Breast epithelium (tissue), 4 donors: ENCODE measurements at regions not wholly inside any gene's neighbourhood (a gene's known extent, or its start where the extent isn't known, plus 50 kb on each side); places are given as distances from the start of the nearest gene placed in this dataset.

ENCODE experiments used
- DNase-seq, 2 donors: peaks; one replicate each; pipeline ENCODE4 v3.0.0-alpha.2; 2019; ENCODE audit warnings: low spot score in 2 of 2
- H3K27ac ChIP-seq, 2 donors: fragments of 200-600 bp; sonication (generic) in 1 of 2; one replicate each; pipeline ENCODE4 v1.5.1; 2016 to 2019; ENCODE audit warnings: mild to moderate bottlenecking in 1 of 2
- H3K27me3 ChIP-seq, 2 donors: fragments of 200-600 bp; sonication (generic) in 1 of 2; one replicate each; pipeline versions ENCODE4 v1.5.1 to v1.6.0; 2017 to 2019; ENCODE audit warnings: control low read depth in 1 of 2, mild to moderate bottlenecking in 1 of 2
- H3K36me3 ChIP-seq: fragments of 200-600 bp; one replicate; pipeline ENCODE4 v1.5.1; 2019
- H3K4me1 ChIP-seq, 2 donors: fragments of 200-600 bp; sonication (generic); one replicate each; pipeline ENCODE4 v1.5.1; 2016 to 2019; ENCODE audit warnings: control low read depth in 1 of 2
- H3K4me3 ChIP-seq, 3 donors: fragments of 200-600 bp; sonication (generic); 1 replicate in 2 of 3; 2 replicates in 1 of 3; pipeline ENCODE4 v1.5.1; 2016 to 2019; ENCODE audit warnings: mild to moderate bottlenecking in 3 of 3, moderate library complexity in 2 of 3
- H3K9me3 ChIP-seq, 2 donors: fragments of 200-600 bp; sonication (generic) in 1 of 2; one replicate each; pipeline ENCODE4 v1.5.1; 2016 to 2019; ENCODE audit warnings: control low read depth in 1 of 2
- CTCF ChIP-seq, 3 donors: fragments of 450-650 bp; IDR thresholded peaks; one replicate each; pipeline ENCODE4 v1.5.1; 2016 to 2017; ENCODE audit warnings: antibody characterized with exemption in 3 of 3, mild to moderate bottlenecking in 3 of 3, moderate library complexity in 3 of 3
- POLR2A ChIP-seq: fragments of 450-650 bp; IDR thresholded peaks from one replicate; pipeline ENCODE4 v1.6.1; 2016; ENCODE audit warnings: antibody characterized with exemption, mild to moderate bottlenecking, moderate library complexity
- POLR2AphosphoS5 ChIP-seq, 3 donors: sonication (generic); formaldehyde crosslinking; IDR thresholded peaks; one replicate each; pipeline ENCODE4 v1.6.1; 2017; ENCODE audit warnings: antibody characterized with exemption in 3 of 3
- intact Hi-C: fragments of 100-400 bp; cut with DNase I; formaldehyde crosslinking; loops from one replicate; pipeline ENCODE4 v1.15.1; 2023; ENCODE audit warnings: low total_unique reads

- Histone ChIP-seq H3K9me3 (no peaks in the 10 kb centered on the region), H3K27me3 (no peaks in the 10 kb centered on the region), H3K27ac (no peak overlapping the region), H3K4me1 (no peaks in the 10 kb centered on the region), H3K4me3 (no peak overlapping the region), H3K36me3 (no peaks in the 10 kb centered on the region)
- TF ChIP-seq POLR2AphosphoS5 (IDR thresholded peaks at IDR 0.05) (no peak), CTCF (IDR thresholded peaks at IDR 0.05) (no peak), POLR2A (no peak)
- DNase-seq: no peak
- intact Hi-C loops: no loop called here
These were observed 199.9 kb downstream of the MFSD1 start for GRCh38 chr3:159001711-159002110.

GRCh38 chr3:159005137-159005536 lies 203.3 kb downstream of the MFSD1 start:
- H3K4me1 ChIP-seq: no peaks in the 10 kb centered on the region
- H3K4me3 ChIP-seq: no peak overlapping the region
- no peaks in the 10 kb centered on the region for H3K27me3 ChIP-seq
- no peaks in the 10 kb centered on the region for H3K9me3 ChIP-seq
- no peak overlapping the region for H3K27ac ChIP-seq
- intact Hi-C loops: no loop called here
- DNase-seq: no peak
- no peaks in the 10 kb centered on the region for H3K36me3 ChIP-seq
- no peak for TF ChIP-seq POLR2AphosphoS5 (IDR thresholded peaks at IDR 0.05)
- TF ChIP-seq POLR2A: no peak
- no peak for TF ChIP-seq CTCF (IDR thresholded peaks at IDR 0.05)

GRCh38 chr3:159007331-159007730 lies 205.5 kb downstream of the MFSD1 start:
- Histone ChIP-seq H3K4me1 (no peaks in the 10 kb centered on the region), H3K27ac (no peak overlapping the region), H3K9me3 (no peaks in the 10 kb centered on the region), H3K4me3 (no peak overlapping the region), H3K36me3 (no peaks in the 10 kb centered on the region), H3K27me3 (no peaks in the 10 kb centered on the region)
- TF ChIP-seq POLR2A (no peak), CTCF (IDR thresholded peaks at IDR 0.05) (no peak), POLR2AphosphoS5 (IDR thresholded peaks at IDR 0.05) (no peak)
- intact Hi-C loops: no loop called here
- DNase-seq: no peak

GRCh38 chr3:159008401-159008800 lies 206.5 kb downstream of the MFSD1 start:
- intact Hi-C loops: no loop called here
- TF ChIP-seq POLR2A (no peak), CTCF (IDR thresholded peaks at IDR 0.05) (no peak), POLR2AphosphoS5 (IDR thresholded peaks at IDR 0.05) (no peak)
- no peaks in the 10 kb centered on the region for H3K36me3 ChIP-seq
- H3K4me3 ChIP-seq: no peak overlapping the region
- H3K27ac ChIP-seq: no peak overlapping the region
- H3K9me3 ChIP-seq: no peaks in the 10 kb centered on the region
- no peaks in the 10 kb centered on the region for H3K27me3 ChIP-seq
- no peaks in the 10 kb centered on the region for H3K4me1 ChIP-seq
- DNase-seq: no peak

GRCh38 chr3:159018341-159018740 lies 216.5 kb downstream of the MFSD1 start:
- Histone ChIP-seq H3K27me3 (no peaks in the 10 kb centered on the region), H3K9me3 (peaks cover 12 to 28% of the 10 kb centered on the region in 2 donors), H3K4me3 (no peak overlapping the region), H3K4me1 (no peaks in the 10 kb centered on the region), H3K36me3 (no peaks in the 10 kb centered on the region), H3K27ac (no peak overlapping the region)
- no peak for TF ChIP-seq POLR2AphosphoS5 (IDR thresholded peaks at IDR 0.05)
- TF ChIP-seq CTCF (IDR thresholded peaks at IDR 0.05): no peak
- TF ChIP-seq POLR2A: no peak
- DNase-seq: no peak
- intact Hi-C loops: no loop called here
